SU-DHL-6 (cell line): ENCODE measurements at regions not wholly inside any gene's neighbourhood (a gene's known extent, or its start where the extent isn't known, plus 50 kb on each side); places are given as distances from the start of the nearest gene placed in this dataset.

Experiments
- H2AFZ ChIP-seq: fragments of 200-600 bp; sonication (generic); 2 replicates; pipeline ENCODE4 v1.6.1; 2014; ENCODE audit warnings: low read depth, mild to moderate bottlenecking, moderate library complexity, mixed read lengths, antibody characterized with exemption, low read length; ENCODE audit not compliant: severe bottlenecking
- H3F3A ChIP-seq: fragments of 200-600 bp; shearing (Covaris generic); 2 replicates; pipeline ENCODE4 v1.6.0; 2016; ENCODE audit warnings: antibody characterized with exemption, mild to moderate bottlenecking; ENCODE audit not compliant: insufficient read depth
- H3K27ac ChIP-seq: fragments of 200-600 bp; sonication (generic); 2 replicates; pipeline ENCODE4 v1.5.1; 2016; ENCODE audit warnings: low read depth, mild to moderate bottlenecking, low read length, moderate library complexity, mixed read lengths
- H3K27me3 ChIP-seq: fragments of 200-600 bp; sonication (generic), shearing (Covaris generic); 2 replicates; pipeline ENCODE4 v1.6.0; 2014; ENCODE audit warnings: mild to moderate bottlenecking, low read length
- H3K36me3 ChIP-seq: fragments of 200-600 bp; sonication (generic); 2 replicates; pipeline ENCODE4 v1.6.1; 2014; ENCODE audit warnings: mild to moderate bottlenecking, low read length, mixed read lengths
- H3K4me2 ChIP-seq: fragments of 300-600, 200-600 bp; shearing (Covaris generic), sonication (generic); 2 replicates; pipeline ENCODE4 v1.6.0; 2014; ENCODE audit warnings: low read length, low read depth, mild to moderate bottlenecking; ENCODE audit not compliant: poor library complexity, severe bottlenecking
- H3K4me3 ChIP-seq: fragments of 200-600 bp; sonication (generic); 2 replicates; pipeline ENCODE4 v1.5.1; 2014; ENCODE audit warnings: antibody characterized with exemption, low read length, mild to moderate bottlenecking, mixed read lengths; ENCODE audit not compliant: insufficient read depth, poor library complexity, severe bottlenecking
- H3K79me2 ChIP-seq: fragments of 200-600 bp; sonication (generic); 2 replicates; pipeline ENCODE4 v1.6.1; 2014; ENCODE audit warnings: mild to moderate bottlenecking, low read length, moderate library complexity; ENCODE audit not compliant: insufficient read depth
- H3K9ac ChIP-seq: fragments of 200-600 bp; sonication (generic); 2 replicates; pipeline ENCODE4 v1.7.0; 2014; ENCODE audit warnings: mild to moderate bottlenecking, low read length
- H3K9me2 ChIP-seq: fragments of 200-600 bp; sonication (generic); replicated peaks from 2 replicates; pipeline ENCODE4 v1.6.1; 2014; ENCODE audit warnings: low read length; ENCODE audit not compliant: insufficient read depth
- H3K9me3 ChIP-seq: fragments of 200-600 bp; sonication (generic); 2 replicates; pipeline ENCODE4 v1.6.1; 2014; ENCODE audit warnings: low read length, mixed read lengths; ENCODE audit not compliant: insufficient read depth
- H4K20me1 ChIP-seq: fragments of 200-600 bp; sonication (generic); 2 replicates; pipeline ENCODE4 v1.6.1; 2014; ENCODE audit warnings: low read depth, mild to moderate bottlenecking, antibody characterized with exemption, low read length, moderate library complexity, mixed read lengths
- CTCF ChIP-seq: fragments of 200-600 bp; sonication (generic); IDR thresholded peaks from one replicate; pipeline ENCODE4 v1.5.1; 2017; ENCODE audit warnings: antibody characterized with exemption, mild to moderate bottlenecking, low read length, moderate library complexity; ENCODE audit not compliant: insufficient read depth, poor library complexity, severe bottlenecking
- EZH2phosphoT487 ChIP-seq: fragments of 200-600 bp; sonication (generic), shearing (Covaris generic); conservative IDR thresholded peaks from 2 replicates; pipeline ENCODE4 v1.6.1; 2018; ENCODE audit warnings: mild to moderate bottlenecking, antibody characterized with exemption, low read length, moderate library complexity, mixed read lengths

- Histone ChIP-seq H3K36me3 (no peaks in the 10 kb centered on the region), H3K4me3 (no peak overlapping the region), H3K27me3 (no peaks in the 10 kb centered on the region), H3K79me2 (no peaks in the 10 kb centered on the region), H3K9ac (no peak overlapping the region), H2AFZ (no peak overlapping the region), H3K9me3 (no peaks in the 10 kb centered on the region), H3K4me2 (no peak overlapping the region), H3K27ac (no peak overlapping the region), H3F3A (no peaks in the 10 kb centered on the region), H3K9me2 (no peaks in the 10 kb centered on the region), H4K20me1 (no peaks in the 10 kb centered on the region)
- TF ChIP-seq CTCF (no peak), EZH2phosphoT487 (no peak)
Observed at GRCh38 chr2:175317751-175318150, 136.2 kb upstream of the ATP5MC3 start.

GRCh38 chr2:175312137-175312536 lies 130.6 kb upstream of the ATP5MC3 start:
- Histone ChIP-seq H2AFZ (no peak overlapping the region), H3K27ac (no peak overlapping the region), H3K4me3 (no peak overlapping the region), H3F3A (no peaks in the 10 kb centered on the region), H3K4me2 (no peak overlapping the region), H3K9me3 (no peaks in the 10 kb centered on the region), H3K27me3 (no peaks in the 10 kb centered on the region), H4K20me1 (no peaks in the 10 kb centered on the region), H3K9ac (no peak overlapping the region), H3K79me2 (no peaks in the 10 kb centered on the region), H3K9me2 (no peaks in the 10 kb centered on the region), H3K36me3 (no peaks in the 10 kb centered on the region)
- no peak for TF ChIP-seq CTCF
- TF ChIP-seq EZH2phosphoT487: no peak

- no peak overlapping the region for H2AFZ ChIP-seq
- no peak overlapping the region for H3K4me3 ChIP-seq
- H3K27me3 ChIP-seq: no peaks in the 10 kb centered on the region
- no peak overlapping the region for H3K27ac ChIP-seq
- H3K4me2 ChIP-seq: no peak overlapping the region
- H3K9me3 ChIP-seq: no peaks in the 10 kb centered on the region
- H3K36me3 ChIP-seq: no peaks in the 10 kb centered on the region
- no peaks in the 10 kb centered on the region for H4K20me1 ChIP-seq
- TF ChIP-seq CTCF (no peak), EZH2phosphoT487 (no peak)
- H3K9me2 ChIP-seq: no peaks in the 10 kb centered on the region
- no peaks in the 10 kb centered on the region for H3F3A ChIP-seq
- no peaks in the 10 kb centered on the region for H3K79me2 ChIP-seq
- H3K9ac ChIP-seq: no peak overlapping the region
Observed at GRCh38 chr2:175310813-175311504, 129.4 kb upstream of the ATP5MC3 start.
